ENCODE measurements at regions not wholly inside any gene's neighbourhood (a gene's known extent, or its start where the extent isn't known, plus 50 kb on each side); places are given as distances from the start of the nearest gene placed in this dataset.

DNA sequence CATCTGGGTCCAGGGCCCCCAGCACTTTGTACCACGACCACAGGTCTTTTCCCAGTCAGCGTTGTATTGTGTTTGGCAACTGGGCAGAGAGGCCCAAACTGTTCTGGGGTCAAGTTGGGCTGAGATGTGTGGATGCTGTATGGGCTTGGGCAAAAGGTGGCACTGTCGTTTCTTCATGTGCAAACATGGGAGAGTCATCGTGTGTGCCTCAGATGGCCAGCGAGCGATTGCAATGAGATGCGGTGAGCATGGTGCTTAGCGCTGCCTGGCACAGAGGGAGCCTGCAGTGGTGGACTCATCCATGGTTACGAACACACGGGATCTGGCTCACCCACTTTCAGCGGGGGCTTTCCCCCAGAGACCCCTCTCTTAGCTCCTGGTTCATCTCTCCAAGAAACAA lies 120.4 kb upstream of the SORCS3 start:
- no peaks in the 10 kb centered on the region for H3K9me3 ChIP-seq
- ATAC-seq (no peak), DNase-seq (no peak)
- no peaks in the 10 kb centered on the region for H3K36me3 ChIP-seq
- intact Hi-C loops (cut with DNase I): loop anchor here in 1 of 10 donors (5.0 kb wide), 1 partner anchor 238 kb away; no protein-coding TSS in a partner anchor
- TF ChIP-seq, protein P1, sequence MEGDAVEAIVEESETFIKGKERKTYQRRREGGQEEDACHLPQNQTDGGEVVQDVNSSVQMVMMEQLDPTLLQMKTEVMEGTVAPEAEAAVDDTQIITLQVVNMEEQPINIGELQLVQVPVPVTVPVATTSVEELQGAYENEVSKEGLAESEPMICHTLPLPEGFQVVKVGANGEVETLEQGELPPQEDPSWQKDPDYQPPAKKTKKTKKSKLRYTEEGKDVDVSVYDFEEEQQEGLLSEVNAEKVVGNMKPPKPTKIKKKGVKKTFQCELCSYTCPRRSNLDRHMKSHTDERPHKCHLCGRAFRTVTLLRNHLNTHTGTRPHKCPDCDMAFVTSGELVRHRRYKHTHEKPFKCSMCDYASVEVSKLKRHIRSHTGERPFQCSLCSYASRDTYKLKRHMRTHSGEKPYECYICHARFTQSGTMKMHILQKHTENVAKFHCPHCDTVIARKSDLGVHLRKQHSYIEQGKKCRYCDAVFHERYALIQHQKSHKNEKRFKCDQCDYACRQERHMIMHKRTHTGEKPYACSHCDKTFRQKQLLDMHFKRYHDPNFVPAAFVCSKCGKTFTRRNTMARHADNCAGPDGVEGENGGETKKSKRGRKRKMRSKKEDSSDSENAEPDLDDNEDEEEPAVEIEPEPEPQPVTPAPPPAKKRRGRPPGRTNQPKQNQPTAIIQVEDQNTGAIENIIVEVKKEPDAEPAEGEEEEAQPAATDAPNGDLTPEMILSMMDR (IDR thresholded peaks at IDR 0.05): no peak
- H3K27ac ChIP-seq: no peak overlapping the region
- H3K4me1 ChIP-seq: peaks cover 0 to 3% (median 0%) of the 10 kb centered on the region in 9 donors
- H3K4me3 ChIP-seq: no peak overlapping the region
- WGBS, 2 donors: 86 to 94% methylated on average over 11 of the region's 11 CpGs
- H3K27me3 ChIP-seq: peaks cover 0 to 10% (median 0%) of the 10 kb centered on the region in 7 donors

DNA sequence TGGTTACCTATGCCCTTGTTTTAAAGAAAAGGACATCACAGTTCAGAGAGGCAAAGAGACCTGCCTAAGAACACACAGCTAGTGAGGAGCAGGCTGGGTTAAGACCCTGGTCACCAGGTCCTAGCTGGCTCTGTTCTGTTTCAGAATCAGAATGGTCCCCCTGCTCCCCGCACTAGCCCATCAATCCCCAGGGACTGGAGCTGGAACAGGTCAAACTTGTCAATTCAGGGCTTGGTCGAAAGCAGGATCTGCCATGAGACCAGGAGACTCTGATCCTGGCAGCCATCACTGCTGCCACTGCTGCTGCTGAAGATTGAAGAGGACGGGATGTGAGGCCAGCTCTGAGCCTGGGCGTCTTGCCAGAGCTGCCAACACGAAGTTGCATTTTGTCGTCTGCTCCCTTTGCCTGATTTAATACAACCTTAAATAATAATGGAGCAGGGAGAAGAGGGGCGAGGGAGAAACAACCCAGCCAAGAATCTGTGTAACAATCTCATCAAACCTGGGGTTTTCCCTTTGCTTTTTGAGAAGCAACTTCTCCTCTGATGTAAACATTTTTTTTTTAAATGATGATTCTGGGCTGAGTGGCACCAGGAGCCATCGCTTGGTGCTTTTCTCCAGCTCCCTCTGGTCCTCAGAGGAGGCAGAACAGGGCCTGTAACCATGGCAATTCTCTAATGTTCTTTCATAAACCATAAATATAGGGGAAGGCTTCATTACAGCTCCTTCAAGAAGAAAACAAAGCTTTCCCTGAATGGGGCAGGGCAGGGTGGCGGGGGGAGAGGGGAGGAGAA lies 119.0 kb upstream of the SORCS3 start:
- Histone ChIP-seq H3K36me3 (no peaks in the 10 kb centered on the region), H3K27ac (no peak overlapping the region), H3K9me3 (no peaks in the 10 kb centered on the region), H3K4me3 (no peak overlapping the region), H3K4me1 (peaks cover 0 to 3% (median 0%) of the 10 kb centered on the region in 9 donors), H3K27me3 (peaks cover 0 to 7% (median 0%) of the 10 kb centered on the region in 7 donors)
- DNase-seq: peak; percentile 30 to 55
- TF ChIP-seq, protein P1 (IDR thresholded peaks at IDR 0.05): no peak
- intact Hi-C loops (cut with DNase I): loop anchor here in 1 of 10 donors (5.0 kb wide), 1 partner anchor 240 kb away; no protein-coding TSS in a partner anchor
- ATAC-seq: peak in 4 of 8 donors; percentile 43 to 86 (median 72)
- 31 to 33% methylated on average over 9 of the region's 9 CpGs for WGBS, 2 donors

DNA sequence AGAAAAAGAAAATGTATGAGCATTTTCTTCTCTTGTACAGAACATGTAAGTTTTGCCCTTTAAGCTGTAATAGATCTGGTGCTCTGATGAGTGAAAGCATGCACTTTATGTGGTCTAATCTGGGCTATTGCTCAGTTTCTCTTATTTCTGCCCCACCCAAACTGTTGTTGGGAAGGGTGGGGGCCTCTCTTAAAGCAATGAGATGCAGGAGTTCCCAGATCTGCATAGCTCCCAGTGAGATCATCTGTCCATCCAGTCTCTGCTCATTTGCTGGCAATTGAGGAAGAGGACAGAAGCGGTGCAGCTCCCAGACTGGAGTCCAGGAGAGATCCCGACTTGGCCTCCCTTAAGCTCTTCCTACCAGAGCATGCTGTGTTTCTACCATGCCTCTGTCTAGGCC lies 114.9 kb upstream of the SORCS3 start:
- TF ChIP-seq, protein P1 (IDR thresholded peaks at IDR 0.05): no peak
- no peaks in the 10 kb centered on the region for H3K9me3 ChIP-seq
- intact Hi-C loops (cut with DNase I): no loop called here
- no peak overlapping the region for H3K4me3 ChIP-seq
- H3K4me1 ChIP-seq: peaks cover 0 to 3% (median 0%) of the 10 kb centered on the region in 9 donors
- DNase-seq (no peak), ATAC-seq (no peak)
- H3K27me3 ChIP-seq: no peaks in the 10 kb centered on the region
- H3K27ac ChIP-seq: no peak overlapping the region
- no peaks in the 10 kb centered on the region for H3K36me3 ChIP-seq
- 86 to 88% methylated on average over 2 of the region's 2 CpGs for WGBS, 2 donors

DNA sequence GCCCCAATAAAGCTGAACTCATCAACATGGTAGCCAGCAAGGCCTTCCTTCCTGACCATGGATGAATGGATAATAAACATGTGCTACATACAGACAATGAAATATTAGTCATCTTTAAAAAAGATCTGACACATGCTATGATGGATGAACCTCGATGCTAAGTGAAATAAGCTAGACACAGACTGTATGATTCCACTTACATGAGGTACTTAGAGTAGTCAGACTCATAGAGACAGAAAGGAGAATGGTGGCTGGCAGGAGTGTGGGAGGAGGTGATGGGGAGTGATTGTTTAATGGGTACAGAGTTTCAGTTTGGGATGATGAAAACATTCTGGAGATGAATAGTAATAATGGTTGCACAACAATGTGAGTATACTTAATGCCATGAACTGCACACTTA lies 114.1 kb upstream of the SORCS3 start:
- H3K27me3 ChIP-seq: no peaks in the 10 kb centered on the region
- TF ChIP-seq, protein P1 (IDR thresholded peaks at IDR 0.05): no peak
- no peak overlapping the region for H3K4me3 ChIP-seq
- H3K36me3 ChIP-seq: no peaks in the 10 kb centered on the region
- WGBS, 2 donors: 43 to 60% methylated on average over 1 of the region's 1 CpG
- DNase-seq (no peak), ATAC-seq (no peak)
- no peak overlapping the region for H3K27ac ChIP-seq
- intact Hi-C loops (cut with DNase I): no loop called here
- H3K4me1 ChIP-seq: no peaks in the 10 kb centered on the region
- no peaks in the 10 kb centered on the region for H3K9me3 ChIP-seq
